Glomerular visceral epithelial cell (primary cell): ENCODE measurements at regions not wholly inside any gene's neighbourhood (a gene's known extent, or its start where the extent isn't known, plus 50 kb on each side); places are given as distances from the start of the nearest gene placed in this dataset.

Experiments used
- DNase-seq: peaks from one replicate; pipeline ENCODE4 v3.0.0-alpha.2; 2016; ENCODE audit errors: extremely low spot score

GRCh38 chr7:137172105-137172590 is 171.4 kb downstream of the PTN start:
- DNase-seq = no peak

GRCh38 chr7:137169282-137169698 is 174.2 kb downstream of the PTN start:
- DNase-seq = peak; percentile 72

GRCh38 chr7:137167609-137168008 is 175.9 kb downstream of the PTN start:
- DNase-seq = no peak

GRCh38 chr7:137166363-137166762 is 177.2 kb downstream of the PTN start:
- no peak for DNase-seq

- no peak for DNase-seq
These were observed 177.7 kb downstream of the PTN start for GRCh38 chr7:137165786-137166185.

- no peak for DNase-seq
These were observed 178.3 kb downstream of the PTN start for GRCh38 chr7:137165241-137165640.

- DNase-seq = no peak
These were observed 179.3 kb downstream of the PTN start for GRCh38 chr7:137164251-137164650.

- no peak for DNase-seq
These were observed 183.3 kb downstream of the PTN start for GRCh38 chr7:137160236-137160635.

GRCh38 chr7:137157256-137157655 is 186.3 kb downstream of the PTN start:
- no peak for DNase-seq

GRCh38 chr7:137151690-137152052 is 191.9 kb downstream of the PTN start:
- no peak for DNase-seq

- DNase-seq = peak; percentile 67
These were observed 192.4 kb downstream of the PTN start for GRCh38 chr7:137151041-137151689.

GRCh38 chr7:137147338-137147720 is 196.2 kb downstream of the PTN start:
- no peak for DNase-seq

GRCh38 chr7:137146552-137147337 is 196.8 kb downstream of the PTN start:
- DNase-seq = peak; percentile 78

- peak; percentile 73 for DNase-seq
These were observed 197.5 kb downstream of the PTN start for GRCh38 chr7:137146012-137146455.

- DNase-seq = no peak
These were observed 201.2 kb downstream of the PTN start for GRCh38 chr7:137142376-137142775.

GRCh38 chr7:137135654-137136350 is 207.7 kb downstream of the PTN start:
- no peak for DNase-seq

GRCh38 chr7:137130751-137131158 is 212.8 kb downstream of the PTN start:
- DNase-seq = peak; percentile 25

- no peak for DNase-seq
These were observed 214.5 kb downstream of the PTN start for GRCh38 chr7:137129025-137129424.

- DNase-seq = no peak
These were observed 215.7 kb downstream of the PTN start for GRCh38 chr7:137127806-137128205.

GRCh38 chr7:137127058-137127457 is 216.5 kb downstream of the PTN start:
- no peak for DNase-seq

- DNase-seq = no peak
These were observed 221.4 kb downstream of the PTN start for GRCh38 chr7:137122145-137122544.

- no peak for DNase-seq
These were observed 222.8 kb downstream of the PTN start for GRCh38 chr7:137120690-137121089.

GRCh38 chr7:137110535-137110934 is 233.0 kb downstream of the PTN start:
- DNase-seq = no peak
